ENCODE measurements at regions not wholly inside any gene's neighbourhood (a gene's known extent, or its start where the extent isn't known, plus 50 kb on each side); places are given as distances from the start of the nearest gene placed in this dataset.
"Not testable (repeated sequence)": the region's sequence is repeated elsewhere in the genome, so short reads cannot be mapped to it uniquely, and the experiment has no call there.

DNA sequence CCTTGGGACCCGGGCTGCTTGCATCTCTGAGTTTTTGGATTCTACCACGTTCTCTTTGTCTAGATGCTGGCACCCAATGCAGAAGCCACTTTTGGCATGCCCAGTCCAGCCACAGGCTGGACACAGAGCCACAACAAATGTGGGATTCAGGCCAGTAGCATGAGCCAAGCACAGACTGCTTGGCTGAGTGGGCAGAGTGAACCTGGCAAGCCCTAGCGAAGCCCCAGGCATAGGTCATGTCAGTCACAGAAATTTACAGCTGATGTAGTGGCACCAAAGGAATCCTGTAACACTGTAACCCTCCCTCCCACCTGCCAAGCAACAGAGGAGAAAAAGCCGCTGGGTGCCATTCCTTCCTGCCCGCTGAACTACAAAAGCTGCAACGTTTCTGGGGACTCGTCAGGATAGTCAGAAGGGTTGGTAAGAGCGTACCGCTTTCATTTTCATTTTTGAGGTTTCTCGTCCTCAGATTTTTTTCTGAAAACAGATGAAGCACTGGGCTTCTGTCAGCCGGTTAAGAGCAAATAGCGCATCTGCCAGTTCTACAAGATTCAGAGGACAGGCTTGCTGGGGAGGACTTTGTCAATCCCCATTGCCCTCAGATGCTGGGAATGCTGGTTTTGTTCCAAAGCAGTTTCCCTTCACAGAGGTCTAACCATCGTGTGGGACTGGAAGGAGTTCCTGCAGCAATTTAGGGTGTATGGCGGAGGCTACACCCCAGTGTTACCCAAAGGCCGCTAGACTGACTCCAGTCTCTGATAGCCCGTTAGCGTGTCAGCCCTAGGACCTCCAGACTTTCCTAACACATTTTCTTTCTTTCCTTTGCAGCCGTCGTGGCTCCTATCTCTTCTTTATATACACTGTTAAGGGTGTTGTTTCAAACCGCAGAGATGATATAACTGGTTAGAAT is 399.0 kb downstream of the HTR1A start:
- no peak for FAIRE-seq
- DNase-seq (ENCODE audit: low spot score) = no peak

DNA sequence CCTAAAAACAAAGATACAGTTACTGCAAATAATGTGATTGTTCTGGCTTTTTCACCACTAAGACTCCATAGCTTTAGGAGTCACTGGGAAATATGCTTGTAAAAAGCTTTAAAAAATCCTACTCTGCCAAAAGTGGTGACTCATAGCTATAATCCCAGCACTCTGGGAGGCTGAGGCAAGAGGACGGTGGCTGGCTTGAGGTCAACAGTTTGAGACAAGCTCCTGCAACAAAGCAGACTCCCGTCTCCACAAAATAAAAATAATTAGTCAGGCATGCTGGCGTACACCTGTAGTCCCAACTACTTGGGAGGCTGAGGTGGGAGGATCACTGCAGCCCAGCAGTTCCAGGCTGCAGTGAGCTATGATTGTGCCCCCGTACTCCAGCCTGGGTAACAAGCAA is 406.4 kb downstream of the HTR1A start:
- no peak for FAIRE-seq
- no peak for DNase-seq (ENCODE audit: low spot score)

- FAIRE-seq (no peak), DNase-seq (ENCODE audit: low spot score) (no peak)
These were observed 408.1 kb downstream of the HTR1A start for GRCh38 chr5:63554191-63554590.

DNA sequence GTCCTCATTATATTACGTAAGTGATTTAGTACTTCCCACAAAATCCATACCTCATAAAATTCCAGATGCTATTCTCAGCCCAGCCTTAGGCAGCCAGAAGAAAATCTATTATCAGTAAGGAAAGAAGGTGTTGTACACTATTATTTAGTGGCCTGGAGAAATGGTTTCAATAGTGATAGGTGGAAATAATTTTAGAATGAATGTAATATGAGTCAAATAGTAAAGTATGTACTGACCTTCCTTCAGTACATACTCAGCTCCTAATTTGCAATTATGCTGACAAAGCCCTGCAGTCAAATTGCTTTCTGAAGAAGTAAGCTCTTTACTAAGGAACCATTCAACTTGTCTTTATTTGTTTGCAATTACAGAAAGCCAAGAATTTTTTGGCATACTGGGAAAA is 409.2 kb downstream of the HTR1A start:
- FAIRE-seq = no peak
- DNase-seq (ENCODE audit: low spot score) = no peak

DNA sequence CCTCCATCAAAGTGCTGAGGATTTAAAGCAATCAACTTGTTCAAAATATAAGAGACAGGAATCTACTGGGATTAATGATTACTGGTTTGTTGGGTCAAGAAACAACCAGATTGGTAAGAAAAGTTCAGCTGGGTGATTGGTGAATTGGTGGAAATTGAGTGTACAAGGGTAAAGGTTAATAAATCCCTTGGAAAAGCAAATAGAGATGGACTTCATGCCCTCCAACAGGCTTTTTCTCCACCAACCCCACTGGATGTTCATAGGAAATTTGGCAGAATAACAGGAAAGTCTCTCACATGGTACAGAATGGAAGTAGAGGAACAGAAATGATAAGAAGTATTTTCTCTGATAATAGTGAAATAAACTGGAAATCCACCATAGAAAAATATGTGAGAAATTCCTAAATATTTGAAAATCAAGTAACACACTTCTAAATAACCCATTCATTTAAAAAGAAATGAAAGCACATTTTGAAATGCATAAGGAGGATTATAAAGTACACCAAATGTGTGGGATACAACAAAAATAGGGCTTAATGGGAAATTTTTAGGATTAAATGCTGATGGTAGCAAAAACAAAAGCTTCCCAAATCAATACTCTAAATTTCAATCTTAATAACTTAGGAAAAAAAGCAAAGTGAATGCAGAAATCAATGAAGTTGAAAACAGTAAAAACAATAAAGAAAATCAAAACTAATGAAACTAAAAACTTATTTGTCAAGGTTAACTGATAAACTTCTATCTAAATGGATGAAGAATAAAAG is 426.2 kb downstream of the HTR1A start:
- no peak for FAIRE-seq
- DNase-seq (ENCODE audit: low spot score) = no peak

DNA sequence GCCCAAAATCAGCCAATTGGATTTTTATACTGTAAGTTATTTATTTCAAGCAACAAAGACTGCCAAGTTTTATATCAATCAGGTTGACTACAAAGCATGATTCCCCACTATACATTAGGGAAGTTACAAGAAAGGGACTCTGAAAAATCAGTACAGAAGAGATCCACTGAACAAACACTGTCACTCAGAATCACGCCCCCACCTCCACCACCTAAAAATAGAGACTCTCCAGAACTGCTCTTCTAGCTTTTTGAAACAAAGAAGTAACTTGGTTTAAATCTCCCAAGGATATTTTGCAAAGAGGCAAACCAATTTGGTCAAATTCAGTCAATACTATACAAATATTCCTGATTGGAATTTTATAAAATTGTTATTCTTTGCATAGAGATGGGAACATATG is 438.0 kb downstream of the HTR1A start:
- FAIRE-seq = no peak

DNA sequence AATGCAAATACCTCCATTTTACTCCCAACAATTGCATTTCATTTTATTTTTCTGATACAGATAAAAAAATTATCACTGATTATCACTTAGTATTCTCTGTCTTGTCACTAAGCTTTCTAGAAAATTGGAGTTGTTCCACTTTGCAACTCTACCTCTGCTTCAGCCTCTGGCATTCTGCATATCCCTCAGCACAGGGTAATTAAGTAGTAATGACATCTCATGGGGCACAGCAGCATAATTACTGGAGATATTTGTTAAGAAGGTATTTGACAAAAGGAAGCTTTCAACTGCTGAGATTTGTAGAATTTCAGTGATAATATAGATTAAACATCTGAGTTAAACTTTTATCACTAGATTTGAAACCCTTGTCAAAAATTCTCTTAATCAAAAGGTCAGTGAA is 446.2 kb downstream of the HTR1A start:
- FAIRE-seq (no peak), DNase-seq (ENCODE audit: low spot score) (no peak)

More for the DNA sequence above, 438.0 kb downstream of the HTR1A start:
- DNase-seq (ENCODE audit: low spot score) = no peak

- DNase-seq (ENCODE audit: low spot score) = no peak
- FAIRE-seq = no peak
These were observed 462.0 kb downstream of the HTR1A start for GRCh38 chr5:63500242-63500641.

DNA sequence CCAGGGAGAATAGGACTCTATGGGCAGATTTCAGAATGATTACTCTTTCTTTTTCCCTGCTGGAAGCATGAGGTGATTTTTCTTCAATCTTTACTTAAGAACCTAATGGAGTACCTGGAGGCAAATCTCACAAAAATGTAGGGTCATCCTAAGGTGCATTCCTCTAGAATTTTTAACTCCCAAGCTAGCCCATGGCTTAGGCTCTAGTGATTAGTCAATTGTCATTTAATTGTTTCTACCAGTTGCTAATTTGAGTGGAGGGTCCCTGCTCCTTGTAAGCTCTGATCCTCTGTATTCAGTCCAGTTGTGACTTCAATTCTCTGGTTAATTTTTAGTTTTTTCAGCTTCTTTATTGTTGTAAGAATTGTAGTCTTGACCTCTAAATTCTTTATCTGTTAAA is 467.0 kb downstream of the HTR1A start:
- DNase-seq (ENCODE audit: low spot score) (no peak), FAIRE-seq (no peak)

GRCh38 chr5:63483338-63483737 is 478.9 kb downstream of the HTR1A start:
- FAIRE-seq (no peak), DNase-seq (ENCODE audit: low spot score) (no peak)

- FAIRE-seq (no peak), DNase-seq (ENCODE audit: low spot score) (no peak)
These were observed 488.8 kb downstream of the HTR1A start for GRCh38 chr5:63473335-63473967.

DNA sequence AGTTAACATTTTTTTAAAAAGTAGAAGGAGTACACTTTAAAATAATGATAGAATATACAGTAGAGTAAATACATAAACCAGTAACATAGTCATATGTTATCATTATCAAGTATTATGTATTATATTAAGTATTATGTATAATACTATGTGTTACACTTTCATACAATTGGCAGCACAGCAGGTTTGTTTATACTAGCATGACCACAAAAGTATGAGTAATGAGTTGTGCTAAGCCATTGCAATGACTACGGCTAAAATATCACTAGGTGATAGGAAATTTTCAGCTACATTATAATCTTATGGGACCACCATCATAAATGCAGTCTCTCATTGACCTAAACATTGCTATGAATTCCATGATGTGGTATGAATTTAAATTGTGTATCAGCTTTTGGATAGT is 506.0 kb downstream of the HTR1A start:
- FAIRE-seq (no peak), DNase-seq (ENCODE audit: low spot score) (no peak)

DNA sequence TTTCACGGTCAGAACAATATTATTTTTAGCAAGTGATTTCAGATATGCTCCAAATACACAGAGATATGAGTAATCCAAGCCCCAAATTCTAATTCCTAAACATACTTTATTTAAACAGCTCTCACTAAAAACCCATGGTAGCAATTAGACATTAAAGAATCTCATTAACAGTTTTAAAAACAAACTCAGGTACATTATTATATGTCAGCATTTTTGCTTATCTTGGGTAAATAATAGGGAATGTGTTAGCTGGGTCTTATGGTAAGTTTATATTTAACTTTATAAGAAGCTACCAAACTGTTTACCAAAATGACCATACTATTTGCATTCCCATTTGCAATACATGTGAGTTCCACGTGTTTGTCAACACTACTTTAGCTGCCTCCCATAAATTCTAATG is 511.1 kb downstream of the HTR1A start:
- no peak for DNase-seq (ENCODE audit: low spot score)
- FAIRE-seq = no peak

DNA sequence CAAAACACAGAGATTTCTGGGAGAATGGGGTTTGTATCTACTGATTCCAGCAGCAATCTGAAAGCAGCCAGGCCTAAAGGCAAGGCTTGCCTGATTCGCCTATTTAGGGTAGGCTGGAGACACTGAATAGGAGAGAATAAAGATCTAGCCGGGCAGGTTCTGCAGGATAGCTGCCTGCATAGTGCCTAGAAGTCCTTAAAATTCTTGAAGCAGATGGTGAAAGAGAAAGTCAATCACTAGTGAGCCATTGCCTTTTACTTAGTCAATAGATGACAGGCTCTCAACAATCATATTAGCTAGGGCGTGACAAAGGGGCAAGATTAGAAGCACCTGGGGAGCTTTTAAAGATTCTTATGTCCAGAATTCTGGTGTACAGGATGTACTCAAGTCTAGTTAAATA is 522.7 kb downstream of the HTR1A start:
- FAIRE-seq = no peak

DNA sequence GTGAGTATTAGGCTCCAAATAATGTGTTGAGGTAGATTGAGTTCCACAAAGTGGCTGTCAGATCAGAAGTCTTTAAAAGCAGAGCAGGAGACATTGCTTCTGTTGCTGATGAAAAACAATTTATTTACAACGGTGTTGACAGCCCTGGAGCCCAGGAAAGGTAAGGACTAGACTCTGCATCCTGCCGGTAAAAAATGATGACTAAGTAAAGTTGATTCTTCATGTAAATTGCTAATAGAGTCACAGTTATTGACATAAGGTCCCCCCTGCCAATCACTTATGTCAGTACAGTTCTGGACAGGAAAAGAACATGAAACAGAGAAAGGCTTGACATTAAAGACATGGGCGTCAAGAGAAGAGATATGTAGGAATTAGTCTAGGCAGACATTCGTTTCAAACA is 552.5 kb downstream of the HTR1A start:
- no peak for FAIRE-seq
- no peak for DNase-seq (ENCODE audit: low spot score)

More for the DNA sequence above, 522.7 kb downstream of the HTR1A start:
- no peak for DNase-seq (ENCODE audit: low spot score)

DNA sequence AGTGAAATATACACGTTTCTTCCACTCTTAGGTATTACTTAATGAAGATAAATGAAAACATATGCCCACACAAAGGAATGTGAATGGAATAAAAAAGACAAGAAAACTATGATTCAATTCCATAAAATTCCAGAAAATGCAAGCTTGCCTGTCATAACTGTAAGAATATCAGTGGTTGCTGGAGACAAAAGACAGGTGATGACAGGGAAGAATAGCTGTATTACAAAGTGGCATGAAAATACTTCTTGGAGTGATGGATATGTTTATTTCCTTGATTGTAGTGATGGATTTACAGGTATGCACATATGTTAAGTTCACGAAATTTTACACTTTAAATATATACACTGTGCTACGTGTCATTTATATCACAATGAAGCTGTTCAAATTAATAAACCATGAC is 553.3 kb downstream of the HTR1A start:
- FAIRE-seq = no peak
- DNase-seq (ENCODE audit: low spot score) = no peak

DNA sequence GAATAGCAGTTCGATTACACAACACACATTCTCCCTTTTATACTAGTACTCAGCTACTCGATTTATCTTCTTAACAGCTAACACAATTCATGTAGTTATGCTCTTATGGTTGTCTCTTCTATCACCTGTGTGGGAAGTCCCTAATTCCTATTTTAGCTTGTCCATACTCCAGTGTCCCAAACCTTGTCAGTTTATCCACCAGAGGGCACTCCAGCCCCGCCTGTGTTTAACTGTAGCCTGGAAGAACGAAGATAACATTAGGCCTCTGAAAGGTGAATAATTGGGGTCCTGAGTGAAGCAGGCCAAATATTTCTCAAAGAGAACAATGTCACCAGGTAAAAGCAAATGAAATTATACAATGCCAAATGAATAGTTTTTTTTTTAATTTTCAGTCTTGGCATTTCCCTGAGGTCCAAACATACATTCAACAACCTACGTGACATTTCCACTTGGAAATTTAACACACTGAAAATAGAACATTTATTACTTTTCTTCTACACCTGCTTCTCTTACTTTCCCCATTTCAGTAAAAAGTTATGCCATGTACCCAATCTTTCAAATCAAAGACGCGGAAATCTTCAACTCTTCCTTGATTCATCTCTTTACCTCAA is 560.7 kb downstream of the HTR1A start:
- FAIRE-seq (no peak), DNase-seq (ENCODE audit: low spot score) (peak; percentile 5)

DNA sequence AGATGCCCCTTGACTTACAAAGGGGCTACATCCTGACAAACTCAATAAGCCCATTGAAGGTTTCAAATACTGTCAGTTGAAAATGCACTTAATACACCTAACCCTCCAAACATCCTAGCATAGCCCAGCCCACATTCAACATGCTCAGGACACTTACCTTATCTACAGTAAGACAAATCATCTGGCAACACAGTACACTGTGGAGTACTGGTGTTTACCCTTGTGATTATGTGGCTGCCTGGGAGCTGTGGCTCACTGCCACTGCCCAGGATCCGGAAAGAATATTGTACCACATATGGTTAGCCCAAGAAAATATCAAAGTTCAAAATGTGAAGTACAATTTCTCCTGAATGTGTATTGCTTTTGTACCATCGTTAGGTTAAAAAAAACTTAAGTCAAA is 562.2 kb downstream of the HTR1A start:
- no peak for FAIRE-seq

DNA sequence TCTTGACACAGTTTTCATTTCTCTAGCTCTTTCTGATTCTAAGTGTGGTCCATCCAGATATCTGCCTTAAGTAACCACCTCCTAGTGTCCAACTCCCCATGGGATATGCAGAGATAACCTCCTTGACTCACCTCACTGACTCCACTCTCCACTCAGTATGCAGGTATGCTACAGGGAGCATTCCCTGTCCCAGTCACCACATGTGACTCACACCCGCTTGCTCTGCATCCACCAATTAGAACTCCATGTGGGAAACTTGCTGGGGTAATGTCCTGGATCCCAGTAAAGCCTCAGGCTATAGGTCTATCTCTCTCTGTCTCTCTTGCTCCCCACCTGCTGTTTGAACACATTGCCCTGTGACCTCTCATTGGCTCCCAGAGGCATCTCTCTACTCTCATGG is 563.9 kb downstream of the HTR1A start:
- FAIRE-seq (no peak), DNase-seq (ENCODE audit: low spot score) (peak; percentile 18)

More for the DNA sequence above, 562.2 kb downstream of the HTR1A start:
- no peak for DNase-seq (ENCODE audit: low spot score)

- DNase-seq (ENCODE audit: low spot score); FAIRE-seq: not testable (repeated sequence)
These were observed 574.1 kb downstream of the HTR1A start for GRCh38 chr5:63388188-63388587.

DNA sequence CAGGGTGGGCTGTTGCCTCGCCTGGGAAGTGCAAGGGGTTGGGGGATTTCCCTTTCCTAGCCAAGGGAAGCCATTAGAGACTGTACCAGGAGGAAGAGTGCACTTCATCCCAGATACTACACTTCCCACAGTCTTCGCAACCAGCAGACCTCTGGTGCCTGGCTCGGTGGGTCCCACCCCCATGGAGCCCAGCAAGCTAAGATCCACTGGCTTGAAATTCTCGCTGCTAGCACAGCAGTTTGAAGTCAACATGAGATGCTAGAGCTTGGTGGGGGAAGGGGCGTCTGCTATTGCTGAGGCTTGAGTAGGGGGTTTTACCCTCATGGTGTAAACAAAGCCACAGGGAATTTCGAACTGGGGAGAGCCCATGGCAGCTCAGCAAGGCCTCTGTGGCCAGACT is 586.4 kb downstream of the HTR1A start:
- FAIRE-seq = no peak
- no peak for DNase-seq (ENCODE audit: low spot score)

DNA sequence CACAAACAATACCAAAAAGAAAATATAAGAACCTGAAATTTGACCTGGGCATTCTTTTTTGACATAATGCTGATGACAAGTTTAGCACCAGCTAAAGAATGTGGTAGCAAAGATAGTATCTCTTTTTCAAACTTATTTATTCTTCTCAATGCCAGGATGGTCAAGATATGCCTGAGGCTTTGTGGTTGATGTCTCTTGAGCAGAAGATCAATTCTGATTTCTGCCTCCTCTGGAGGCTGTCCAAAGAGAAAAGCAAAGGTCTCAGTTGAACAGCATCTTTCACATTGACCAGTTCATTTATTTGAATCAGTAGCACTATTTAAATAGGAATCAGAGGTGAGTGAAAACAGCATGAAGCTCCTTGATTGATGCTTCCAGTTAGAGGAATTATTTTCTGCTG is 588.2 kb downstream of the HTR1A start:
- FAIRE-seq = no peak

More for the DNA sequence above, 588.2 kb downstream of the HTR1A start:
- no peak for DNase-seq (ENCODE audit: low spot score)
